ENCODE measurements at regions not wholly inside any gene's neighbourhood (a gene's known extent, or its start where the extent isn't known, plus 50 kb on each side); places are given as distances from the start of the nearest gene placed in this dataset.

GRCh38 chr10:83649471-83649870 lies 489.8 kb upstream of the GHITM start:
- H2AFZ ChIP-seq: no peak overlapping the region
- H3K9me3 ChIP-seq (ENCODE audit: control insufficient read depth, low read length): no peaks in the 10 kb centered on the region
- no peak overlapping the region for H3K4me3 ChIP-seq (ENCODE audit: low read depth, low read length)
- no peaks in the 10 kb centered on the region for H3K27me3 ChIP-seq (ENCODE audit: control insufficient read depth, insufficient read depth, low read length)
- H3K36me3 ChIP-seq (ENCODE audit: control insufficient read depth, insufficient read depth, low read length): no peaks in the 10 kb centered on the region
- no peaks in the 10 kb centered on the region for H3K4me1 ChIP-seq
- TF ChIP-seq CTCF (IDR thresholded peaks at IDR 0.05): no peak
- H3K9ac ChIP-seq: no peak overlapping the region
- H3K79me2 ChIP-seq: no peaks in the 10 kb centered on the region
- no peak overlapping the region for H3K4me2 ChIP-seq (ENCODE audit: low read length)
- no peak overlapping the region for H3K27ac ChIP-seq

GRCh38 chr10:83654689-83655088 lies 484.6 kb upstream of the GHITM start:
- H3K4me2 ChIP-seq (ENCODE audit: low read length): no peak overlapping the region
- no peaks in the 10 kb centered on the region for H3K9me3 ChIP-seq (ENCODE audit: control insufficient read depth, low read length)
- no peak overlapping the region for H3K4me3 ChIP-seq (ENCODE audit: low read depth, low read length)
- no peaks in the 10 kb centered on the region for H3K36me3 ChIP-seq (ENCODE audit: control insufficient read depth, insufficient read depth, low read length)
- peak overlapping the region; percentile 40 for H3K27ac ChIP-seq
- H3K27me3 ChIP-seq (ENCODE audit: control insufficient read depth, insufficient read depth, low read length): no peaks in the 10 kb centered on the region
- no peaks in the 10 kb centered on the region for H3K79me2 ChIP-seq
- no peak overlapping the region for H2AFZ ChIP-seq
- no peaks in the 10 kb centered on the region for H3K4me1 ChIP-seq
- H3K9ac ChIP-seq: no peak overlapping the region
- no peak for TF ChIP-seq CTCF (IDR thresholded peaks at IDR 0.05)

- Histone ChIP-seq H3K79me2 (no peaks in the 10 kb centered on the region), H3K36me3 (ENCODE audit: control insufficient read depth, insufficient read depth, low read length) (no peaks in the 10 kb centered on the region), H3K4me1 (no peaks in the 10 kb centered on the region), H2AFZ (no peak overlapping the region), H3K9ac (no peak overlapping the region), H3K27ac (no peak overlapping the region), H3K4me3 (ENCODE audit: low read depth, low read length) (no peak overlapping the region), H3K9me3 (ENCODE audit: control insufficient read depth, low read length) (no peaks in the 10 kb centered on the region), H3K27me3 (ENCODE audit: control insufficient read depth, insufficient read depth, low read length) (no peaks in the 10 kb centered on the region), H3K4me2 (ENCODE audit: low read length) (no peak overlapping the region)
- no peak for TF ChIP-seq CTCF (IDR thresholded peaks at IDR 0.05)
Measured at GRCh38 chr10:83656924-83657323, 482.4 kb upstream of the GHITM start.

- no peaks in the 10 kb centered on the region for H3K27me3 ChIP-seq (ENCODE audit: control insufficient read depth, insufficient read depth, low read length)
- H3K27ac ChIP-seq: no peak overlapping the region
- H3K9ac ChIP-seq: no peak overlapping the region
- no peak for TF ChIP-seq CTCF (IDR thresholded peaks at IDR 0.05)
- no peak overlapping the region for H2AFZ ChIP-seq
- H3K4me3 ChIP-seq (ENCODE audit: low read depth, low read length): no peak overlapping the region
- no peaks in the 10 kb centered on the region for H3K4me1 ChIP-seq
- H3K79me2 ChIP-seq: no peaks in the 10 kb centered on the region
- no peaks in the 10 kb centered on the region for H3K36me3 ChIP-seq (ENCODE audit: control insufficient read depth, insufficient read depth, low read length)
- H3K4me2 ChIP-seq (ENCODE audit: low read length): no peak overlapping the region
- H3K9me3 ChIP-seq (ENCODE audit: control insufficient read depth, low read length): no peaks in the 10 kb centered on the region
Measured at GRCh38 chr10:83657487-83657886, 481.8 kb upstream of the GHITM start.

DNA sequence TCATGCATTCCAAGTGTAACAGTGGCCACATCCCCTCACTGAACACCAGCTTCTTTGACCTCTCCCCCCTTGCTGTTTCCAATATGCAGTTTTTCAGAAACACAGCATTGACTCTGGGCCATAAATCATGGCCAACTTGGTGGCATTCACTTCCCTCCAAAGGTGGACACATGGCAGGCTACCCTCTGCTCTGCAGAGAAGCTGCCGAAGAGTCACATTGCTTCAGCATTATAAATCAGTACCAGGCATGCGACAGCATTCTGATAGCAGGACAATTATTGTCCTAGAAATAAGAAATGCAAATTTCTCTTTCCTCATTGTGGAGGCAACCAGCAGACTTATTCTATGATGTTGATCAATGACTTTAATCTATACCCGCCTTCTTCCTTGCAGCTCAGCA lies 475.4 kb upstream of the GHITM start:
- no peaks in the 10 kb centered on the region for H3K27me3 ChIP-seq (ENCODE audit: control insufficient read depth, insufficient read depth, low read length)
- no peak for TF ChIP-seq CTCF (IDR thresholded peaks at IDR 0.05)
- no peaks in the 10 kb centered on the region for H3K36me3 ChIP-seq (ENCODE audit: control insufficient read depth, insufficient read depth, low read length)
- H3K4me3 ChIP-seq (ENCODE audit: low read depth, low read length): no peak overlapping the region
- H3K79me2 ChIP-seq: no peaks in the 10 kb centered on the region
- H3K9me3 ChIP-seq (ENCODE audit: control insufficient read depth, low read length): no peaks in the 10 kb centered on the region
- H3K27ac ChIP-seq: no peak overlapping the region
- H3K9ac ChIP-seq: no peak overlapping the region
- H2AFZ ChIP-seq: no peak overlapping the region
- H3K4me1 ChIP-seq: no peaks in the 10 kb centered on the region
- H3K4me2 ChIP-seq (ENCODE audit: low read length): no peak overlapping the region

All from parathyroid adenoma (tissue), 2 donors.